HepG2 (cell line): ENCODE measurements at regions not wholly inside any gene's neighbourhood (a gene's known extent, or its start where the extent isn't known, plus 50 kb on each side); places are given as distances from the start of the nearest gene placed in this dataset.

ENCODE experiments used
- ATAC-seq: fragments of 200-7000 bp; cut with Tn5 transposase; 3 replicates; pipeline ENCODE4 v1.9.1; 2020; ENCODE audit warnings: mild to moderate bottlenecking, moderate library complexity
- BruUV-seq: library from RNA; stranded (reverse); fragments of 400-500 nt; replicated peaks from 2 replicates; lab custom pipeline; 2021; lab: Mats Ljungman, UMichigan
- CTCF ChIA-PET: fragments of 300-600 bp; formaldehyde crosslinking; extraction: SDS; loops from one replicate; lab custom pipeline; 2021; ENCODE audit warnings: low total read pairs, inconsistent platforms, low intra/inter-chr PET ratio; lab: Yijun Ruan, JAX
- POLR2A ChIA-PET: fragments of 350-600 bp; sonication (Branson Sonifier 250); formaldehyde crosslinking; loops from one replicate; lab custom pipeline; 2020; ENCODE audit warnings: antibody characterized with exemption, inconsistent platforms; lab: Yijun Ruan, JAX
- DNase-seq: peaks from one replicate; pipeline ENCODE4 v3.0.0-alpha.2; 2015; ENCODE audit warnings: low spot score
- FAIRE-seq: peaks from 3 replicates; lab custom pipeline; 2011; peaks lifted over from hg19 to GRCh38; lab: Jason Lieb, UNC
- H2AFZ ChIP-seq: one replicate; pipeline ENCODE4 v1.6.1; 2011; ENCODE audit warnings: low read length, inconsistent platforms
- H3K27ac ChIP-seq: fragments of 300-600 bp; 3 replicates; pipeline ENCODE4 v1.8.0; 2011; ENCODE audit warnings: mixed run types, mild to moderate bottlenecking, mixed read lengths, low read length, inconsistent platforms; ENCODE audit not compliant: insufficient read depth; ENCODE audit errors: extremely low read length
- H3K27me3 ChIP-seq, 2 experiments: fragments of 200-600 bp in 1 of 2; 2 replicates in 1 of 2; 3 replicates in 1 of 2; pipeline versions ENCODE4 v1.6.0 to v1.8.0; 2011; ENCODE audit warnings: low read length in 2 of 2, mild to moderate bottlenecking in 2 of 2, moderate library complexity in 2 of 2, inconsistent platforms in 1 of 2; ENCODE audit not compliant: insufficient read depth in 2 of 2, control insufficient read depth in 1 of 2
- H3K36me3 ChIP-seq, 2 experiments: fragments of 200-600 bp in 1 of 2; replicated peaks in 1 of 2; 2 replicates in 1 of 2; 3 replicates in 1 of 2; pipeline versions ENCODE4 v1.5.1 to v1.8.0; 2011; ENCODE audit warnings: low read length in 2 of 2, inconsistent platforms in 1 of 2; ENCODE audit not compliant: insufficient read depth in 2 of 2, control insufficient read depth in 1 of 2
- H3K4me1 ChIP-seq: 2 replicates; pipeline ENCODE4 v1.5.1; 2012; ENCODE audit warnings: low read length, inconsistent platforms; ENCODE audit not compliant: insufficient read depth
- H3K4me2 ChIP-seq: 2 replicates; pipeline ENCODE4 v1.6.0; 2011; ENCODE audit warnings: low read depth, low read length, inconsistent platforms
- H3K4me3 ChIP-seq, 3 experiments: fragments of 200-600 bp in 1 of 3; sonication (generic), shearing (Covaris generic) in 1 of 3; replicated peaks in 1 of 3; 2 replicates each; pipeline ENCODE4 v1.5.1; 2011 to 2016; ENCODE audit warnings: low read length in 3 of 3, inconsistent platforms in 2 of 3, low read depth in 2 of 3, mild to moderate bottlenecking in 2 of 3, control low read depth in 1 of 3, mixed read lengths in 1 of 3; ENCODE audit not compliant: insufficient read depth in 1 of 3
- H3K79me2 ChIP-seq: one replicate; pipeline ENCODE4 v1.6.1; 2011; ENCODE audit warnings: low read length, inconsistent platforms; ENCODE audit not compliant: insufficient read depth
- H3K9ac ChIP-seq: 2 replicates; pipeline ENCODE4 v1.6.0; 2011; ENCODE audit warnings: mild to moderate bottlenecking, low read depth, low read length, inconsistent platforms; ENCODE audit not compliant: insufficient read depth
- H3K9me3 ChIP-seq: 2 replicates; pipeline ENCODE4 v1.5.1; 2012; ENCODE audit warnings: mild to moderate bottlenecking, low read length
- H4K20me1 ChIP-seq: 2 replicates; pipeline ENCODE4 v1.6.0; 2011; ENCODE audit warnings: inconsistent platforms, mild to moderate bottlenecking, low read length, moderate library complexity; ENCODE audit not compliant: insufficient read depth
- ARHGAP35 ChIP-seq: sonication (generic); formaldehyde crosslinking; IDR thresholded peaks from 2 replicates; pipeline ENCODE4 v1.9.0; 2022; ENCODE audit warnings: mild to moderate bottlenecking, inconsistent platforms, moderate library complexity, missing genetic modification reagents, borderline replicate concordance
- HNRNPK ChIP-seq: fragments of 200-400 bp; formaldehyde crosslinking; IDR thresholded peaks from 2 replicates; pipeline ENCODE4 v1.6.1; 2018; ENCODE audit warnings: low read length, low read depth, moderate library complexity, mild to moderate bottlenecking; ENCODE audit not compliant: poor library complexity, severe bottlenecking
- ZNF737 ChIP-seq: sonication (generic); formaldehyde crosslinking; IDR thresholded peaks from 2 replicates; pipeline ENCODE4 v1.5.0; 2020; ENCODE audit warnings: missing genetic modification reagents, mild to moderate bottlenecking, borderline replicate concordance
- WGBS: methylation state at CpG from one replicate; pipeline ENCODE4 v1.1.6; 2017; ENCODE audit warnings: low lambda C conversion rate; 5-methylcytosine and 5-hydroxymethylcytosine counted together
- in situ Hi-C: cut with HindIII; loops from 2 replicates; pipeline ENCODE4 v1.10.0; 2017; ENCODE audit warnings: low pct_unique_long_range_greater_than_20kb; ENCODE audit not compliant: extremely low pct_ligation_motif_present
- intact Hi-C: fragments of 100-400 bp; cut with micrococcal nuclease; formaldehyde crosslinking; loops from one replicate; pipeline ENCODE4 v1.10.0; 2022; ENCODE audit not compliant: unreplicated experiment
- TF ChIP-seq, protein P1 (sequence below): sonication (generic); formaldehyde crosslinking; IDR thresholded peaks from 2 replicates; pipeline ENCODE4; 2020; ENCODE audit warnings: missing genetic modification reagents, mild to moderate bottlenecking, borderline replicate concordance
- TF ChIP-seq, protein P2 (sequence below): sonication (generic); formaldehyde crosslinking; IDR thresholded peaks from 2 replicates; pipeline ENCODE4 v1.4.0; 2020; ENCODE audit warnings: missing genetic modification reagents
- TF ChIP-seq, protein P3 (sequence below): sonication (generic); formaldehyde crosslinking; IDR thresholded peaks from 2 replicates; pipeline ENCODE4 v1.5.0; 2020; ENCODE audit warnings: mild to moderate bottlenecking, missing genetic modification reagents

DNA sequence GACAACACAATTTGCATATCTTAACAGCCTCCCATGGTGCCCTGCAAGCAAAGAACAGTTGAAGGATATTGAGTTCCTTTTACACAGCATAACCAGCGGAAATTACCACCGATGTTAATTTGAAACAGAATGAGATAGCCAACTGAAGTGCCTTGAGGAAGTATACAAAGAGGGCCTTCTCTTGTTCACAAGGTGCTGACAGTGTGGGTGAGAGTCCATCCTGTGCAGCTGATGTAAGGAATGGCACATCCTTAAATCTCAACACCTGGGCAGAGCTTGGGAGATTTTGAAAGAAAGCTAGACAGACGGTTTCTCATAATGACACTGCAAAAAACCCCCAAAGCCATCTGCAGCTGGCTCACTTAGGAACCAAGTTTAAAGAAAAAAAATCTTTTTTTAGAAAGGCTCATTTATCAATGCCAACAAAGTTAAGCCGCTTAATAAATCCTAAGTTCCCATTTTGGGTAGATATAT, 818.6 kb downstream of the KCNJ2 start (continued):
- TF ChIP-seq, protein P1, sequence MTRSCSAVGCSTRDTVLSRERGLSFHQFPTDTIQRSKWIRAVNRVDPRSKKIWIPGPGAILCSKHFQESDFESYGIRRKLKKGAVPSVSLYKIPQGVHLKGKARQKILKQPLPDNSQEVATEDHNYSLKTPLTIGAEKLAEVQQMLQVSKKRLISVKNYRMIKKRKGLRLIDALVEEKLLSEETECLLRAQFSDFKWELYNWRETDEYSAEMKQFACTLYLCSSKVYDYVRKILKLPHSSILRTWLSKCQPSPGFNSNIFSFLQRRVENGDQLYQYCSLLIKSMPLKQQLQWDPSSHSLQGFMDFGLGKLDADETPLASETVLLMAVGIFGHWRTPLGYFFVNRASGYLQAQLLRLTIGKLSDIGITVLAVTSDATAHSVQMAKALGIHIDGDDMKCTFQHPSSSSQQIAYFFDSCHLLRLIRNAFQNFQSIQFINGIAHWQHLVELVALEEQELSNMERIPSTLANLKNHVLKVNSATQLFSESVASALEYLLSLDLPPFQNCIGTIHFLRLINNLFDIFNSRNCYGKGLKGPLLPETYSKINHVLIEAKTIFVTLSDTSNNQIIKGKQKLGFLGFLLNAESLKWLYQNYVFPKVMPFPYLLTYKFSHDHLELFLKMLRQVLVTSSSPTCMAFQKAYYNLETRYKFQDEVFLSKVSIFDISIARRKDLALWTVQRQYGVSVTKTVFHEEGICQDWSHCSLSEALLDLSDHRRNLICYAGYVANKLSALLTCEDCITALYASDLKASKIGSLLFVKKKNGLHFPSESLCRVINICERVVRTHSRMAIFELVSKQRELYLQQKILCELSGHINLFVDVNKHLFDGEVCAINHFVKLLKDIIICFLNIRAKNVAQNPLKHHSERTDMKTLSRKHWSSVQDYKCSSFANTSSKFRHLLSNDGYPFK (CRISPR knock-in tag): no peak

DNA sequence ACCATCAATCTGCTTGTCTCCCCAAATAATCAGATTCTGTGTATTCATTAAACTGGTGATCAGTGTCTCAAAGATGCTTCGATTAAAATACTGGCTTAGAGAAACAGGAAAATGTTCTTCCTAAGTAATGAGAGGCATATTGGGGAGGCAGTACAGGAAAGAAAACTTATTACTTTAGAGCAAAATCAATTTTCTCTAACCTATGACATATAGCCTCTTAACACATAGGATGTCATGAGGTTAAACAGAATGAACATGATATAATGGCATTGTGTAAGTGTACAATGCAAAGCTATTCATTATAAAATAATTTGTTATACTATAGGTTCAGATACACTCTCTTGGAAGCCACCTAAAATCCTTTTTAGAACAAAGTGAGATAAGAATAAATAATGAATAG, 819.3 kb downstream of the KCNJ2 start:
- Histone ChIP-seq H3K4me2 (no peak overlapping the region), H3K4me1 (no peaks in the 10 kb centered on the region), H2AFZ (no peak overlapping the region), H3K27me3 (no peaks in the 10 kb centered on the region), H3K36me3 (no peaks in the 10 kb centered on the region), H4K20me1 (no peaks in the 10 kb centered on the region), H3K9ac (no peak overlapping the region), H3K4me3 (no peak overlapping the region), H3K27ac (no peak overlapping the region), H3K79me2 (no peaks in the 10 kb centered on the region), H3K9me3 (peaks cover 89% of the 10 kb centered on the region)
- FAIRE-seq: no peak
- no TSS peak for BruUV-seq
- ChIA-PET CTCF (no interaction called here), POLR2A (no interaction called here)
- intact Hi-C loops (no loop called here), in situ Hi-C loops (no loop called here)
- no peak for DNase-seq
- 38% methylated on average over 1 of the region's 1 CpG for WGBS
- ATAC-seq: no peak
- TF ChIP-seq ZNF737: no peak
- TF ChIP-seq HNRNPK: no peak
- TF ChIP-seq, protein P2, sequence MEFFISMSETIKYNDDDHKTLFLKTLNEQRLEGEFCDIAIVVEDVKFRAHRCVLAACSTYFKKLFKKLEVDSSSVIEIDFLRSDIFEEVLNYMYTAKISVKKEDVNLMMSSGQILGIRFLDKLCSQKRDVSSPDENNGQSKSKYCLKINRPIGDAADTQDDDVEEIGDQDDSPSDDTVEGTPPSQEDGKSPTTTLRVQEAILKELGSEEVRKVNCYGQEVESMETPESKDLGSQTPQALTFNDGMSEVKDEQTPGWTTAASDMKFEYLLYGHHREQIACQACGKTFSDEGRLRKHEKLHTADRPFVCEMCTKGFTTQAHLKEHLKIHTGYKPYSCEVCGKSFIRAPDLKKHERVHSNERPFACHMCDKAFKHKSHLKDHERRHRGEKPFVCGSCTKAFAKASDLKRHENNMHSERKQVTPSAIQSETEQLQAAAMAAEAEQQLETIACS (CRISPR knock-in tag): no peak
- TF ChIP-seq, protein P3, sequence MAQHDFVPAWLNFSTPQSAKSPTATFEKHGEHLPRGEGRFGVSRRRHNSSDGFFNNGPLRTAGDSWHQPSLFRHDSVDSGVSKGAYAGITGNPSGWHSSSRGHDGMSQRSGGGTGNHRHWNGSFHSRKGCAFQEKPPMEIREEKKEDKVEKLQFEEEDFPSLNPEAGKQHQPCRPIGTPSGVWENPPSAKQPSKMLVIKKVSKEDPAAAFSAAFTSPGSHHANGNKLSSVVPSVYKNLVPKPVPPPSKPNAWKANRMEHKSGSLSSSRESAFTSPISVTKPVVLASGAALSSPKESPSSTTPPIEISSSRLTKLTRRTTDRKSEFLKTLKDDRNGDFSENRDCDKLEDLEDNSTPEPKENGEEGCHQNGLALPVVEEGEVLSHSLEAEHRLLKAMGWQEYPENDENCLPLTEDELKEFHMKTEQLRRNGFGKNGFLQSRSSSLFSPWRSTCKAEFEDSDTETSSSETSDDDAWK: no peak
- TF ChIP-seq ARHGAP35 (CRISPR knock-in tag): no peak
